Amygdala (tissue), 56 donors: ENCODE measurements at regions not wholly inside any gene's neighbourhood (a gene's known extent, or its start where the extent isn't known, plus 50 kb on each side); places are given as distances from the start of the nearest gene placed in this dataset.
A peak's percentile ranks its signal among the peaks of the same experiment; 100 is the strongest.

Experiments used
- DNase-seq, 56 donors: peaks; one replicate each; lab custom pipeline; 2025; lab: John Stamatoyannopoulos, UW

DNA sequence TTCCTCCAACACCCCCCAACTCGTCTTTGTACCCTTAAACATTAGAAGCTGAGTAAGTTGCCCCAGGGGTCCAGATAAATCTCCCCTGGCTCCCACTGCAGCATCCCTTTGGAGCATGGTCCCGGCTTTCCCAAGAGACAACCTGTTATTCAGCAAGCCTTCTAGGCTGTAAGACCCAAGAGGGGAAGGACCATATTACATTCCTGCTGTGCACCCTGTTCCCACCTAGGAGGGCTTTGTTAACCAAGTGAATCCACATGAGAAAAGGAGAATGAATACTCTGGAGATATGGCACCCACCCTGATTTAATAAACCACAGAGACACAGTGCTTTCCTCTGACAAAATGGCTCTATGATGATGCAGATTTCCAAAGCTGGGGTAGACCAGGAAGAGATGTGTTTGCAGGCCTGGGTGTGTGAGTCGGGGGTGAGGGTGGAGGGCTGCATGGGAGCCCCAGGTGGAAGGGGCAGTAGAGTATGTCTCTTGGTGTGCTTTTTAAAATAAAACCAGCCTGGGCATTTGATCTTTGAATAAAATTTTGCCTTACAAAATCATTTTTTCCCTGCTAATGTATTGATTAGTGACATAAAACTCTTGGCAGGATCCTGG, 325.2 kb downstream of the DRD1 start:
- DNase-seq = no peak

DNA sequence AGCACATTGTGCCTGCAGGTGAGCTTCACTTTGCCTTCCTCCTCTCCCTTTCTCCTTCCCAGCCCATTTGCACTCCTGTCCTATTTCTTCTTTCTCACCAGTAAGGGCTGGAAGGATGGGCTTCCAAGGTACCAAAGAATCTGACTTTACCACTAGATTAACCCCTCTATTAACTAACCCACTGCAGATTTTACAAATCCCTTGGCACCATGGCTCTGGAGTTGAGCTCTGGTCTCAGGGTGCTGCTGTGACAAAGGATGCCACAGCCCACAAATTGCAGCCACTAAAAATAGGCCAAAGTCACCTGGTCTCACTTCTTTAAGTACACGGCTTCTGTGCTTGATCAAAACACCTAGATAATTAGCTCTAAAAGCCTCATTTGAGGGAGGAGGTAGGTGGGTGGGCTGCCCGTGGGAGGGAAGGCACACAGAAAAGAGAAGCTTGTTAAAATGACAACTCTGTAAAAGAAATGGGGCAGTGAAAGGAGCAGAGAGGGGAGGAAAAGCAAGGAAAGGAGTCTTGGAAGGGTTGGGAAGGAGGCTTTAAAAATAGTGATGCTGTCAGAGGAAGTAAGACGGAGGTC, 327.4 kb downstream of the DRD1 start:
- DNase-seq = no peak

DNA sequence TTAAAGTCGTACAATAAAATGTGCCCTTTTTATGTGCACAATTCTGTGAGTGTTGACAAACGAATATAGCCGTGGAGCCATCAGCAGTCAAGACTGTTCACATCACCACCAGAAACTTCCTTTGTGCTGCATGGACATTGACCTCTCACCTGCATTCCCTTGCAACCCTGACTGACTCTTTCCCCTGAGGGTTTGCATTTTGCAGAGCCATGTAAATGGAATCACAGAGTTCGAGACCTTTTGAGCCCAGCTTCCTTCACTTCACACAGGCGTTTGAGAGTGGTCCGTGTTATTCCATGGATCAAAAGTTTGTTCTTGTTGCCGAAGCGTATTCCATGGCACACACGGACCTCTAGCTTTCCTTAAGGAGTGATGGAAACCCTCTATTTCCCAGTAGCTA, 328.2 kb downstream of the DRD1 start:
- DNase-seq = no peak

DNA sequence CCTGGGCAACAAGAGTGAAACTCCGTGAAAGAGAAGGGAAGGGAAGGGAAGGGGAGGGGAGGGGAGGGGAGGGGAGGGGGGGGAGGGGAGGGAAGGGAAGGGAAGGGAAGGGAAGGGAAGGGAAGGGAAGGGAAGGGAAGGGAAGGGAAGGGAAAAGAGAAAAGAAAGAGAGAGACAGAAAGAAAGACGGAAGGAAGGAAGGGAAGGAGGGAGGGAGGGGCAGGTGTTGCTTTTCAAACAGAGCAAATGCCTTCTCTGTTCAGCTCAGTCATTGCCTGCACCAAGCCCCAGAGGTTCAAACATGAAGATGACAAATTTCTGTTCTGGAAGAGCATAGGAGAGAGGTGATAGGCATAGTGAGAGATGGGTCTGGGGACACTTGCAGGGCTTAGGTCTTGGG, 330.0 kb downstream of the DRD1 start:
- no peak for DNase-seq

DNA sequence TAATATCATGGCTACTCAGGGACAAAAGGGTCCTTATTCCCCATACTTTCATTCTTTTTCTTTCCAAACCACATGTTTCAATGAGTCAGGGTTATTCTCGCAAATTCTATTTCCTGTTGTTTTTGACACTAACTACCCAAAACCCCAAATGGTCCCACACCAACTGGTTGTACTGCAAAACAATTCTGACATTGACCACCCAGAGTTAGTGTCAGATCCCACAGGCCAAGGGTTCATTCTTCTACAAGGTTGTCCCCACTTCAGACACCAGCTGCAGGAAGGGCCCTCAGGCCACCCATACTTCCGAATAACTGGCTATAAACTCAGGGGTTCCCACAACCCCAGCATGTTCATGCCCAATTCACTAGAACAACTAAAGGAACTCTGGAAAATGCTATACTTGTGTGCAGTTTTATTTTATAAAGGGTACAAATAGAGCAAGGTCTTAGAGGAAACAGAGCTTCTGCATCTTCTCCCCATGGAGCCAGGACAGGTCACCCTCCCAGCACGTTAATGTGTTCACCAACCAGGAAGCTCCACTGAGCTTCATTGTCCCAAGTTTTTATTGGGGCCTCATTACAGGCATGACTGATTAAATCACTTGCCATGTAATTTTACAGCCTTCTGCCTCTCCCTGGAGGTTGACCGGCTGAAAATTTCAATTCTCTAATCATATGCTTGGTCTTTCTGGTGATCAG, 334.8 kb downstream of the DRD1 start:
- no peak for DNase-seq

DNA sequence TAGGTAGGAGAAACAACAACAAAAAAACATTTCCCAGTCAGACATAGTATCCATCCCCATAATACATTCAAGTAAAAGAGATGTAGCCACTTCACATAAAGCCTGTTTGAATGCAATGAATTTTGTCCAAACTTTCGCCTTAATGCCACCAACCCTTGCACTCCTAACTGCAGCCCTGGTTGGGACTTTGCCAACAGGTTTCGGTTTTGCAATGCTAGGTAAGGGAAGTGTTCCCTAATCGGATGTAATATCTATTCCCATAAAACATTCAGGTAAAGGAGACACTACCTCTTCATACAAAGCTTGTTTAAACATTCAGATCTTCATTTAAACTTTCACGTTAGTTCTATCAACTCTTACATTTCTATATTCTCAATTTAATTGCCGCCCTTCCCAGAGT, 336.1 kb downstream of the DRD1 start:
- DNase-seq = no peak

DNA sequence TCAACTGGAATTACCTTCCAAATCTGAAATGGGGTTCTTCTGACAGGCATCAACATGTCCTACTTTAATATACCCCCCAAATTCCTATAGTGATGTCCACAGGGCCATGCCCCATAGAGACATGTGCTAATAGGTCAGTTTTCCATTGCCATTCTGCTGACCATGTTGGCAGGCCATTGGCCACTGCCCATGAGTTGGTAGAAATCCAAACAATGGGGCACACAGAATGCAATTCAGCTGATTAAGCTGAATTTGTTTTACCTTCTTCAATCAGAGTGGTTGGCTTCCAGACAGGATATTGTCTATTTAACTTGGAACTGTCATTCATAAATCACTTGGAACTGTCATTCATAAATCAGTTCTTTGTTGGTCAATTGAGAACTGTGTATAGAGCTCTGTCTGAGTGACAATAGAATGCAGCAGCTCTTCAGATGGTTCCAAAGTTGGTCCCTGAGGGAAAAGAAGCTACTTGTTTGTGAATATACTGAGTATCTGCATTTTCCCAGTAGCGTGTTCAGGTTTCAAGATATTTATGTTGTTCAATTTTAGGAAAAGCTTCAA, 336.9 kb downstream of the DRD1 start:
- DNase-seq = no peak

DNA sequence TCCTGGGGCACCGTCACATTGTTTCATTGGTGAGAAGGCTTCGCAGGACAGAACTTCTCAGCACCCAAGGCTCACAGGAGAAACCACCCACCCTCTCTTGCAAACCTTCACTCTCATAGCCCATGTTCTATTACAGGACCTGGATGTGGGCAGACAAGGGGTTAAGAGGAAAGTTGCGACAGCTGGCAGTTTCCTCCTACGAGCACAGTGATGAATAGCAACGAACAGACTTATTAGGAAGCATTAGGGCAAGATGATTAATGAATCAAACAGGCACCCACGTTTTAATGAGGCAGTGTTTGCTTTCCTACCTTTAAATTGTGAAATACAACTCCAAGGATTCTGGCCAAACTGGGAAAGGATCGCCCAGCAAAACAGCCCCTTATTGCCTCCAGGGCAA, 339.3 kb downstream of the DRD1 start:
- DNase-seq = peak in 4 of 56 donors; percentile 7 to 14 (median 12)

DNA sequence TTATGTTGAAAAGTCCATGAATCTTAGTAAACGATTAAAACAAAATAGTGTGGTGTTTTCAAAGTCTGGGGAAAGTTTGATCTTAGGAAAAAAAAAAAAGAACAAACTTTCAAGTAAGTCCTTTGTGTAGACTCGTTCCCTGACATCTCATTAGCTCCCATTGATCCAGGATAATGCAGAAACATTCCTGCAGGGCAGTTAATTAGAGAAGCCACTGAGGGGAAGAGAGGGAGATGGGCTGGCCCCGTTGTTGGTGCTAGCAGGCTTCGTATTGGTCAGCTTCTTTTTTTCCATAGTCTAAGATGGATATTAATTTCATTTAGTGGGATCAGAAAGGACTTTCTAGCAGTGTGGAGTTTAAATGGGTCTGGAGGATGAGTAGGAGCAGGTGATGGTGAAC, 340.2 kb downstream of the DRD1 start:
- DNase-seq = no peak

DNA sequence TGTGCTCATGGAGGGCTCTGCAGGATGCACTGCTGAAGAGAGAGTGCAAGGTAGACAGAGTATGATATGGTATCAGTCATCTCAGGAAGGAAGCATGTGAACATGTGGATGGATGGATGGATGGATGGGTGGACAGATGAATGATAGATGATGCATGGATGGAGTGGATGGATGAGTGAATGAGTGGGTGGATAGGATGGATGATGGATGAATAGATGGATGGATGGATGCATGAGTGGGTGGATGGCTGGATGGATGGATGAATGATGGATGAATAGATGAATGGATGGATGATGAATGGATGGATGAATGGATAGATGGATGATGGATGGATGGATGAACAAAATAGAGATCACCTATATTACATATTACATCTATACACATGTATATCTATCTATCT, 341.3 kb downstream of the DRD1 start:
- DNase-seq = no peak

DNA sequence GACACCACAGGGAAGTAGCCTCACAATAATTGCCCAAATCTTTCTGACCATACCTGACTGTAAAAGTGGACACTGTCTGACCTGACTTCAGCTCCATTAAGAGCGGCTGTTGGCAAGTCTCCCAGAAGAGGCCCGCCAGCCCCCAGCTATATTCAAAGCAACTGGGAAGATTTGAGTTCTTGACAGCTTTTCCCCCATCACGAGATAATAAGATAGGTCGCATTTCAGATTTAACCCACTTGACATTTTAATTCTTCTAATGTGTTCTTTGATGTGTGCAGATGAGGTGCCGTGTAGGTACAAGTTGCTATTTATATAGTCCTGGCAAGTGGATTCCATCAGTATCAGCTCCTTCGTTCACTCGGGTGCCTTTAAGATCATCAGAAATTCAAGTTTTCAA, 345.7 kb downstream of the DRD1 start:
- DNase-seq = no peak

DNA sequence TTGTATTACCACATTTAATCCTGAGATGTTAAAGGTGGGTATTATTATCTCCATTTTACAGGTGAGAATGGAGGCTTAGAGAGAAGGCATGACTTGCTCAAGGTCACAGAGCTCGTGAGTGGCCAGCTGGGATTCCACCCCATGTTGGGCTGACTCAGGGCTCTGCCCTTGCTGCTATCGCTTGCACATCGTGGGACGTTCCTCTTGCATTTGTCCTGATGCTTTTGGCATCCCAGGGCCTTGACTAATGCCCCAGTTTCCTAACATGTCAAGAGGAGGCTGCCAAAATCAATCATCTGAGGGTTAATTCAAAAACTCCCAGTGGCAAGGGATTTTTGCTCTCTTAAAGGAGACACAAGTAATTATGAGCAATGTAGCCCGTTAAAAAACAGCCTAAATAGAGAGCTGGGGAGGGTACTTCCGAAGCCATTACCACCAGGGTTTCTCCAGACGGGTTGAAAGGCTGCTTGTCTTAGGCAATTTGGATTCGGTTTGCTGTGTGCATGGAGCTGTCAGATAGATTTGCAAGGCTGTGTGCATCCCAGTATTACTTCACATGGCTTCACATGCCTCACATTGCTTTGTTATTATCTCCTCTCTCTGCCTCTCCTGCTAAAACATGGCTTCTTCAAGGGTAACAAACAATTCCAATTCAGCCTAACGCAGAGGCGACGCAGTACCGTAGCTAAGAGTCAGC, 347.4 kb downstream of the DRD1 start:
- DNase-seq = no peak

DNA sequence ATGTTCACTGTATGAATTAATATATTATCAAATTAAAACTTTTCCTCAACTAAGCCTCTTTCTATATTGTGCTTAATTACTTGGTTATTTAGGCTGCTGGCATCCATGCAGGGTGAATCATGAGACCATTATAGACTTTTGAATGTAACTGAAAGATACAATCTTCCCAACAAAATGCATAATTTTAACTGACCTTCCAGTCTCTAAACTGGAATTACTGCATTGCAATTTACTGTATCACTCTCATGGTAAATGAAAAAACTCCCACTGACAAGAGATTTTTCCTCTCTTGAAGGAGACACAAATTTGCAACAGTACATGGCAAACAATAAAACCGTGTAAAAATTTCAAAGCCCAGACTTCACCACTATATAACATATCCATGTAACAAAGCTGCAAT, 349.5 kb downstream of the DRD1 start:
- no peak for DNase-seq

DNA sequence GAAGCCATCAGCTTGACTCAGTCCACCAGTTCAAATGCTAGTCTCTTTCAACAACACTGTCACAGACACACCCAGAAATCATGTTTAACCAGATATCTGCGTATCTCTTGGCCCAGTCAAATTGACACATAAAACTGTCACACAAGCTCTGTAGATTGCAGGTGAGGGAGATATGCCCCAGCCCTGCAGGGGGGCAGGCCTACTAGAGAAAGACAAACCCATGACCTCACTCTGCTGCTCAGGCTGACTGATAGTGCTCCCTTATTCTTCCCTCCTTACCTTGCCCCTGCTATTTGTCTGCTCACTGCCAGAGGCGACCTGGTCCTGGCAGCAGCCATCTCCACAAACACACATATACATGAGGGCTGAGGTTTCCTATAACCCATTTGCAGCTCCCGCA, 351.3 kb downstream of the DRD1 start:
- no peak for DNase-seq

DNA sequence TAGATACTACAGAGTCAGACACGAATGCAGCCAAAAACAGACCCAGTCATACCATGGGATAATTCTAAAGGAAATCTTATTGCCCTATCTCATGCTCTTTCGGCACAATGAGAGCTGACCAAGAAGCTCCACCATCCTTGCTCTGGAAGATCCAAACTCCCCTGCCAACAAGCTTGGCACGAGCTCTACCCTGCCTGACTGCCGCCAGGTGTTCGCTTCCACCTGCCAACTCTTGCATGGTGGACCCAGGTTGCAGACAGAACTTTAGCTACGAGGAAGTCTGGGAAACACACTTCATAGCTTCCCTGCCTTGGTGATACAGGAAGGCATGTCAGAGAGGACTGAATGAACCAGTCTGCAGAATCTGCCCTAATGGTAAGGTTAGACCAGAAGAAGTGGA, 355.0 kb downstream of the DRD1 start:
- no peak for DNase-seq

DNA sequence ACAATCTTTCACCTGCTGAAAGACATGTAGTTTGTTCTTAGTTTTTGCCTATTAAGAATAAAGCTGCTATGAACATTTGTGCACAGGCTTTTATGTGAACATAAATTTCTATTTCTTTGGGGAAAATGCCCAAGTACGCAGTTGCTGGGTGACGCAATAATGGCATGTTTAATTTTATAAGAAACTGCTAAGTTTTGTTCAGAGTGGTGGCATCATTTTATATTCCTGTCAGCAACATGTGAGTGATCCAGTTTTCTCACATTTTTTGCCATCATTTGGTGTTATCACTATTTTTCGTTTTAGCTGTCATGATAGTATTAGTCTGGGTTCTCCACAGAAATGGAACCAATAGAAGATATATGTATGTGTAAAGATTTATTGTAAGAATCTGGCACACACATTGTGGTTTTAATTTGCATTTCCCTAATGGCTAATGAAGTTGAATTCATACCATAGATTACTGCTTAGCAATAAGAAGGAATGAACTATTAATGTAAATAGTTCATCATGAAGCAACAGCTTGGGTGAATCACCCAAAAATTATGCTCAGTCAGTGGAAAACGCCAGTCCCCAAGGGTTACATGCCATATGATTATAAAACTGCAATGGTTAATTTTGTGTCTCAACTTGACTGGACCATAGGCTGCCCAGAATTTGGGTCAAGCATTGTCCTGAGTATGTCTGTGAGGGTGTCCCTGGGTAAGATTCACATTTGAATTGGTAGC, 358.6 kb downstream of the MSX2 start:
- no peak for DNase-seq

DNA sequence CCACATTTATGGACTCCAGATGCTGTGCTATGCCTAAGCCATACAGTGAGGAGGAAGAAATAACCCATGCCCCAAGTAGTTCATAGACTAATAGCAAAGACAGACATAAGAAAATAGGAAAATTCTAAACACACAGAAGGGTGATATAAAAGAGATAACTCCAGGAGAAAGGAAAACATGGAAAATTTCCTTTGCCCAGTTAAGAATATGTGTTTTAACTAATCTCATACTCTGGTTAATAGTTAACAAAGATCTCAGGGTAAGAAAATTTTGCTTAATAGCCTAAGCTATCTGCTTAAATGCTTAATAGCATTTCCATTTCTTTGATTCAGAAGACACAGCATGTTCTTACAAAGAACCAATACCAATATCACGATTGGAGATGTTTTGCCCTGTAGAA, 358.0 kb downstream of the MSX2 start:
- DNase-seq = no peak

DNA sequence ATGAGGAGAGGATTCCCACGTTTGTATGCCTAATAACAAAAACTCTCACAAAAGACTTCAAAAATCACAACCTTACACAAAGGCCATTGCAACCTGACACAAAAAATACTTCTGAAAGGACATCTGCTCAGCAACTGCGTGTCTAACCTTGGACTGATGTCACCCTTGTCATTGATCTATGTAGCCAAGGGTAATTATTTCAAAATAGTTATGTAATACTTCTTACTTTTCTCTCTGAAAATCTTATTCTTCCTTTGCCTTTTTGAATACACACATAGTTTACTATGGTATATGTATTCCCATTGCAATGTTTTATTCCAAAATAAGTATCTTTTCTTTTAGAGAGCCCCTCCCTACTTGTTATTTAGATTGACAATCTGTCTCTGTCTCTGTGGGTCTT, 355.3 kb downstream of the MSX2 start:
- DNase-seq = no peak

DNA sequence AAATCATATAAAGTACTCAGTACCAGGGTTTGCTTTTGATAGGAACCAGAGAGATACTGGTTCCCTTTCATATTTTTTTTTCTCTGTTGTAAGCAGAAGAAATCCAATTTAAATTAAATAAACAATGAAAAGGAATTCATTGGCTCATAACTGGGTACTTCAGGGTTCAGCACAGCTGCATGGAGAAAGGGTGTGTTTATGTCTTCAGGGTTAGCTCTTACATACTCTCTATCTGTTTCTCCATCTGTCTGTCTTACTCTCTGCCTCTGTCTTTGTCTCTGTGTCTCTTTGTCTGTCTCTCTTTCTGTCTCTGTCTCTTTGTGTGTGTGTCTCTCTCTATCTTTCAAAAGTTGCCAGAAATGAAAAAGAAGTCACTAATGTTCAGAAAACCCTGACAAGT, 345.9 kb downstream of the MSX2 start:
- no peak for DNase-seq

DNA sequence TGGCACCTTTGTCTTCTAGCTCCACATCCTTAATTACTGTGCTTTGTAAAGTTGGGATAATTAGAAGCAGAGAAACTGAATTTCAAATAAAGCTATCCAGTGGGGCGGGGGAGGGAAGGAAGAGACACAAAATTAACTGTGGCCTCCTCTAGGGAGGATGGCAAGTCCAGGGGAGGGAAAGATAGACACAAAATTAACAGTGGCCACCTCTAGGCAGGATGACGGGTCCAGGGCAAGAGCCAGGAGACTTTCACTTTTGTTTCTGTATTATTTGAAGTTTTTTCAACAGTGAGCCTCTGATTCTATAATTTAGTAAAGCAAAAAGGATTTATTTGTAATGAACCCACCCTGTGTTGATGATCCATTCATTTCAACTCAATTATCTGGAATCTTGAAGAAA, 335.9 kb downstream of the MSX2 start:
- DNase-seq = no peak
